ENCODE measurements at regions not wholly inside any gene's neighbourhood (a gene's known extent, or its start where the extent isn't known, plus 50 kb on each side); places are given as distances from the start of the nearest gene placed in this dataset.

DNA sequence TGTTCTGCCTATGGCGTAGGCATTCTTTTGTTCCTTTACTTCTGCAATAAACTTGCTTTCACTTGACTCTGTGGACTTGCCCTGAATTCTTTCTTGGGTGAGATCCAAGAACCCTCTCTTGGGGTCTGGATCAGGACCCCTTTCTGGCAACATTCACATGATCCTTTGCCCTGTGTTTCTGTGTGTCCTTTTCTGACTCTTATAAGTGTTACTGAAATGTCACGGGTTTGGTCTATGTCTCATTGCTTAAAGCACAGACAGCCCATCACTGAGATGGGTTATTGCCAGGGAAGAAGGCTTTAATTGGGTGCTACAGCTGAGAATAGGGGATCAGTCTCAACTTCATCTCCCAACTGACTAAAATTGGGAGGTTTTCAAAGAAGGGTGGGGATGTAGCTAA lies 110.9 kb upstream of the XPO1 start:
- DNase-seq (ENCODE audit: low spot score), result no peak
- peaks cover 0 to 2% (median under 1%) of the 10 kb centered on the region in 4 donors for H3K9me3 ChIP-seq (ENCODE audit: control insufficient read depth in 4 of 4, low read length in 3 of 4)
- TF ChIP-seq, protein P1, sequence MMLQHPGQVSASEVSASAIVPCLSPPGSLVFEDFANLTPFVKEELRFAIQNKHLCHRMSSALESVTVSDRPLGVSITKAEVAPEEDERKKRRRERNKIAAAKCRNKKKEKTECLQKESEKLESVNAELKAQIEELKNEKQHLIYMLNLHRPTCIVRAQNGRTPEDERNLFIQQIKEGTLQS (IDR thresholded peaks at IDR 0.05), result no peak
- TF ChIP-seq, protein P2, sequence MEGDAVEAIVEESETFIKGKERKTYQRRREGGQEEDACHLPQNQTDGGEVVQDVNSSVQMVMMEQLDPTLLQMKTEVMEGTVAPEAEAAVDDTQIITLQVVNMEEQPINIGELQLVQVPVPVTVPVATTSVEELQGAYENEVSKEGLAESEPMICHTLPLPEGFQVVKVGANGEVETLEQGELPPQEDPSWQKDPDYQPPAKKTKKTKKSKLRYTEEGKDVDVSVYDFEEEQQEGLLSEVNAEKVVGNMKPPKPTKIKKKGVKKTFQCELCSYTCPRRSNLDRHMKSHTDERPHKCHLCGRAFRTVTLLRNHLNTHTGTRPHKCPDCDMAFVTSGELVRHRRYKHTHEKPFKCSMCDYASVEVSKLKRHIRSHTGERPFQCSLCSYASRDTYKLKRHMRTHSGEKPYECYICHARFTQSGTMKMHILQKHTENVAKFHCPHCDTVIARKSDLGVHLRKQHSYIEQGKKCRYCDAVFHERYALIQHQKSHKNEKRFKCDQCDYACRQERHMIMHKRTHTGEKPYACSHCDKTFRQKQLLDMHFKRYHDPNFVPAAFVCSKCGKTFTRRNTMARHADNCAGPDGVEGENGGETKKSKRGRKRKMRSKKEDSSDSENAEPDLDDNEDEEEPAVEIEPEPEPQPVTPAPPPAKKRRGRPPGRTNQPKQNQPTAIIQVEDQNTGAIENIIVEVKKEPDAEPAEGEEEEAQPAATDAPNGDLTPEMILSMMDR (IDR thresholded peaks at IDR 0.05; ENCODE audit: low read depth, low read length, missing input control), result no peak
- TF ChIP-seq, protein P3, sequence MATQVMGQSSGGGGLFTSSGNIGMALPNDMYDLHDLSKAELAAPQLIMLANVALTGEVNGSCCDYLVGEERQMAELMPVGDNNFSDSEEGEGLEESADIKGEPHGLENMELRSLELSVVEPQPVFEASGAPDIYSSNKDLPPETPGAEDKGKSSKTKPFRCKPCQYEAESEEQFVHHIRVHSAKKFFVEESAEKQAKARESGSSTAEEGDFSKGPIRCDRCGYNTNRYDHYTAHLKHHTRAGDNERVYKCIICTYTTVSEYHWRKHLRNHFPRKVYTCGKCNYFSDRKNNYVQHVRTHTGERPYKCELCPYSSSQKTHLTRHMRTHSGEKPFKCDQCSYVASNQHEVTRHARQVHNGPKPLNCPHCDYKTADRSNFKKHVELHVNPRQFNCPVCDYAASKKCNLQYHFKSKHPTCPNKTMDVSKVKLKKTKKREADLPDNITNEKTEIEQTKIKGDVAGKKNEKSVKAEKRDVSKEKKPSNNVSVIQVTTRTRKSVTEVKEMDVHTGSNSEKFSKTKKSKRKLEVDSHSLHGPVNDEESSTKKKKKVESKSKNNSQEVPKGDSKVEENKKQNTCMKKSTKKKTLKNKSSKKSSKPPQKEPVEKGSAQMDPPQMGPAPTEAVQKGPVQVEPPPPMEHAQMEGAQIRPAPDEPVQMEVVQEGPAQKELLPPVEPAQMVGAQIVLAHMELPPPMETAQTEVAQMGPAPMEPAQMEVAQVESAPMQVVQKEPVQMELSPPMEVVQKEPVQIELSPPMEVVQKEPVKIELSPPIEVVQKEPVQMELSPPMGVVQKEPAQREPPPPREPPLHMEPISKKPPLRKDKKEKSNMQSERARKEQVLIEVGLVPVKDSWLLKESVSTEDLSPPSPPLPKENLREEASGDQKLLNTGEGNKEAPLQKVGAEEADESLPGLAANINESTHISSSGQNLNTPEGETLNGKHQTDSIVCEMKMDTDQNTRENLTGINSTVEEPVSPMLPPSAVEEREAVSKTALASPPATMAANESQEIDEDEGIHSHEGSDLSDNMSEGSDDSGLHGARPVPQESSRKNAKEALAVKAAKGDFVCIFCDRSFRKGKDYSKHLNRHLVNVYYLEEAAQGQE (IDR thresholded peaks at IDR 0.05), result no peak
- no peak for TF ChIP-seq RXRA (IDR thresholded peaks at IDR 0.05)
- TF ChIP-seq HNF4A (conservative IDR thresholded peaks at IDR 0.05), result no peak
- no peak for TF ChIP-seq YY1 (IDR thresholded peaks at IDR 0.05)
- TF ChIP-seq, protein P4, sequence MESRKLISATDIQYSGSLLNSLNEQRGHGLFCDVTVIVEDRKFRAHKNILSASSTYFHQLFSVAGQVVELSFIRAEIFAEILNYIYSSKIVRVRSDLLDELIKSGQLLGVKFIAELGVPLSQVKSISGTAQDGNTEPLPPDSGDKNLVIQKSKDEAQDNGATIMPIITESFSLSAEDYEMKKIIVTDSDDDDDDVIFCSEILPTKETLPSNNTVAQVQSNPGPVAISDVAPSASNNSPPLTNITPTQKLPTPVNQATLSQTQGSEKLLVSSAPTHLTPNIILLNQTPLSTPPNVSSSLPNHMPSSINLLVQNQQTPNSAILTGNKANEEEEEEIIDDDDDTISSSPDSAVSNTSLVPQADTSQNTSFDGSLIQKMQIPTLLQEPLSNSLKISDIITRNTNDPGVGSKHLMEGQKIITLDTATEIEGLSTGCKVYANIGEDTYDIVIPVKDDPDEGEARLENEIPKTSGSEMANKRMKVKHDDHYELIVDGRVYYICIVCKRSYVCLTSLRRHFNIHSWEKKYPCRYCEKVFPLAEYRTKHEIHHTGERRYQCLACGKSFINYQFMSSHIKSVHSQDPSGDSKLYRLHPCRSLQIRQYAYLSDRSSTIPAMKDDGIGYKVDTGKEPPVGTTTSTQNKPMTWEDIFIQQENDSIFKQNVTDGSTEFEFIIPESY (IDR thresholded peaks at IDR 0.05), result no peak
- no peak for TF ChIP-seq GABPA (IDR thresholded peaks at IDR 0.05 in 1 of 2, conservative IDR thresholded peaks at IDR 0.05 in 1 of 2)
- TF ChIP-seq TAF1 (conservative IDR thresholded peaks at IDR 0.05), result no peak
- no peak for TF ChIP-seq RAD21 (IDR thresholded peaks at IDR 0.05)
- TF ChIP-seq JUND (IDR thresholded peaks at IDR 0.05), result no peak
- H3K27ac ChIP-seq (ENCODE audit: low read depth in 1 of 2, low read length in 2 of 2), result no peak overlapping the region
- H3K4me1 ChIP-seq (ENCODE audit: control insufficient read depth in 4 of 4, insufficient read depth in 4 of 4, low read length in 3 of 4), result no peaks in the 10 kb centered on the region
- no peaks in the 10 kb centered on the region for H3K27me3 ChIP-seq (ENCODE audit: control insufficient read depth in 4 of 4, insufficient read depth in 4 of 4, low read length in 3 of 4)
- H3K4me3 ChIP-seq (ENCODE audit: low read depth in 1 of 3, low read length in 3 of 3), result no peak overlapping the region
- H3K9ac ChIP-seq (ENCODE audit: low read depth in 1 of 2, low read length in 2 of 2), result no peak overlapping the region
- no peaks in the 10 kb centered on the region for H3K36me3 ChIP-seq (ENCODE audit: control insufficient read depth in 4 of 4, insufficient read depth in 3 of 4, low read depth in 1 of 4, low read length in 3 of 4)
- 93% methylated on average over 2 of the region's 2 CpGs for WGBS

DNA sequence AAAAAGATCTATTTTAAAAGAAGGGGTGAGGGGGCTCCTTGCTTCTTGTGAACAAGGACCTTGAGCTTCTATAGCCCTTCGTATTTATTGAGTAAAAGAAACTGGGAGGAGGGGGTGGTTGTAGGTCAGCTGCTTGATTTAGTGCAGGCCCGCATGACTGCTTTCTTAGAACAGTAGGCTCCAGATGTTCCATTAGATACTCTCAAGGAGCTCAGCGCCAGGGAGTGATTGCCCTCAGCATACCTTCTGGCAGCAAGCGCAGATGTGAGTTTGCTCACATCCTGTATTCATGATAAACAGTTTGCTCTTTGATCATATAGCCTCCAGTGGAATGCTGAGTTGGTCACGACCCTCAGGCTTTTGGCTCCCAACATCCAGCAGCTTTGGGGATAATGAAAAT lies 108.9 kb upstream of the XPO1 start:
- TF ChIP-seq, protein P1 (IDR thresholded peaks at IDR 0.05), result no peak
- TF ChIP-seq GABPA (IDR thresholded peaks at IDR 0.05 in 1 of 2, conservative IDR thresholded peaks at IDR 0.05 in 1 of 2) (no peak), HNF4G (IDR thresholded peaks at IDR 0.05) (no peak), HNF4A (conservative IDR thresholded peaks at IDR 0.05) (no peak), YY1 (IDR thresholded peaks at IDR 0.05) (no peak), TAF1 (conservative IDR thresholded peaks at IDR 0.05) (no peak), RAD21 (IDR thresholded peaks at IDR 0.05) (no peak), FOXA1 (IDR thresholded peaks at IDR 0.05) (no peak)
- TF ChIP-seq, protein P4 (IDR thresholded peaks at IDR 0.05), result no peak
- TF ChIP-seq, protein P3 (IDR thresholded peaks at IDR 0.05), result no peak
- no peak overlapping the region for H3K9ac ChIP-seq (ENCODE audit: low read depth in 1 of 2, low read length in 2 of 2)
- H3K27ac ChIP-seq (ENCODE audit: low read depth in 1 of 2, low read length in 2 of 2), result no peak overlapping the region
- 87% methylated on average over 5 of the region's 5 CpGs for WGBS
- no peaks in the 10 kb centered on the region for H3K27me3 ChIP-seq (ENCODE audit: control insufficient read depth in 4 of 4, insufficient read depth in 4 of 4, low read length in 3 of 4)
- no peak overlapping the region for H3K4me3 ChIP-seq (ENCODE audit: low read depth in 1 of 3, low read length in 3 of 3)
- H3K4me1 ChIP-seq (ENCODE audit: control insufficient read depth in 4 of 4, insufficient read depth in 4 of 4, low read length in 3 of 4), result no peaks in the 10 kb centered on the region
- H3K36me3 ChIP-seq (ENCODE audit: control insufficient read depth in 4 of 4, insufficient read depth in 3 of 4, low read depth in 1 of 4, low read length in 3 of 4), result no peaks in the 10 kb centered on the region
- peaks cover 0 to 2% (median under 1%) of the 10 kb centered on the region in 4 donors for H3K9me3 ChIP-seq (ENCODE audit: control insufficient read depth in 4 of 4, low read length in 3 of 4)
- DNase-seq (ENCODE audit: low spot score), result no peak

Data from liver (tissue), 8 donors.